LNCaP clone FGC (cell line): ENCODE measurements at regions not wholly inside any gene's neighbourhood (a gene's known extent, or its start where the extent isn't known, plus 50 kb on each side); places are given as distances from the start of the nearest gene placed in this dataset.

Experiments
- DNase-seq: peaks from one replicate; pipeline ENCODE4 v3.0.0-alpha.2; 2011; ENCODE audit warnings: low read depth
- H3K4me3 ChIP-seq: 2 replicates; pipeline ENCODE4 v1.5.1; 2011; ENCODE audit warnings: mild to moderate bottlenecking, low read depth, low read length, control low read depth
- TF ChIP-seq, protein P1 (sequence below): IDR thresholded peaks from 2 replicates; pipeline ENCODE4 v1.5.1; 2012; ENCODE audit warnings: mild to moderate bottlenecking; ENCODE audit not compliant: control insufficient read depth, insufficient read depth; ENCODE audit errors: extremely low read depth

DNA sequence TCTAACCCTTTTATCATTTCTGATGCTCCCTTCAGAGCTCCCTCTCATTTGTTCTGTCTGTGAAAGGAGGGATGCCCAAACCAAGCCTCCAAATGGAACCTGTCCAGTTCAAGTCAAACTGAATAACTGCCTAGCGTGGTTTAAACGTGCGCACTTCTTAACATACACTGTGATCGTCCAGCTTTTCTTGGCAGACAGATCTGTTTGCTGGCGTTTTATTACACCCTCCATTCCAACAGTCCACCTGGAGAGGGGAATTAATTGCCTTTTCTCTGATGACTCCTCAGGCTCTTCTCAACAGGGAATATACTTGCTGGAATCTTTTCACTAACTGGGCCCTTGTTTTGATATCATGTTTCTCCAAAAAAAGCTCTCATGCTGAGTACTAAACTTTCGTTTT, 379.2 kb upstream of the POU3F3 start:
- DNase-seq = peak; percentile 42
- no peak overlapping the region for H3K4me3 ChIP-seq
- TF ChIP-seq, protein P1, sequence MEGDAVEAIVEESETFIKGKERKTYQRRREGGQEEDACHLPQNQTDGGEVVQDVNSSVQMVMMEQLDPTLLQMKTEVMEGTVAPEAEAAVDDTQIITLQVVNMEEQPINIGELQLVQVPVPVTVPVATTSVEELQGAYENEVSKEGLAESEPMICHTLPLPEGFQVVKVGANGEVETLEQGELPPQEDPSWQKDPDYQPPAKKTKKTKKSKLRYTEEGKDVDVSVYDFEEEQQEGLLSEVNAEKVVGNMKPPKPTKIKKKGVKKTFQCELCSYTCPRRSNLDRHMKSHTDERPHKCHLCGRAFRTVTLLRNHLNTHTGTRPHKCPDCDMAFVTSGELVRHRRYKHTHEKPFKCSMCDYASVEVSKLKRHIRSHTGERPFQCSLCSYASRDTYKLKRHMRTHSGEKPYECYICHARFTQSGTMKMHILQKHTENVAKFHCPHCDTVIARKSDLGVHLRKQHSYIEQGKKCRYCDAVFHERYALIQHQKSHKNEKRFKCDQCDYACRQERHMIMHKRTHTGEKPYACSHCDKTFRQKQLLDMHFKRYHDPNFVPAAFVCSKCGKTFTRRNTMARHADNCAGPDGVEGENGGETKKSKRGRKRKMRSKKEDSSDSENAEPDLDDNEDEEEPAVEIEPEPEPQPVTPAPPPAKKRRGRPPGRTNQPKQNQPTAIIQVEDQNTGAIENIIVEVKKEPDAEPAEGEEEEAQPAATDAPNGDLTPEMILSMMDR = no peak

DNA sequence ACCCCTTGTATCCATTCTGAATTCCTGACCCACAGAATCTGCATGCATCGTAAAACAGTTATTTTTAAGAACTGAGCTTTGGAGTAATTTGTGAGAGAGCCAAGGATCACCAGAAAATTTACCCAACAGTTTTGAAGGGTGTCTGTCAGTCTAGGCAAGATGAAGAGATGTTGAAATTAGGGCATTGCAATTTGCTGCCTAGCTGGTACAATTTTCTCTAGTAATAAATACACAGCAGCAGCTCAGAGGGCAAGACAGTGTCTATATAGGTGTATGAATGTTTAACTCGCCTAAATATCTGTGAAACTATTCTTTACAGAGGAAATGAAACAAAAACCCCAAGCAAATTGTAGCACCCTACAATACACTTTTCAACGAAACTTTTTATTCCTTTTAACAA, 377.8 kb upstream of the POU3F3 start:
- TF ChIP-seq, protein P1 = no peak
- no peak for DNase-seq

DNA sequence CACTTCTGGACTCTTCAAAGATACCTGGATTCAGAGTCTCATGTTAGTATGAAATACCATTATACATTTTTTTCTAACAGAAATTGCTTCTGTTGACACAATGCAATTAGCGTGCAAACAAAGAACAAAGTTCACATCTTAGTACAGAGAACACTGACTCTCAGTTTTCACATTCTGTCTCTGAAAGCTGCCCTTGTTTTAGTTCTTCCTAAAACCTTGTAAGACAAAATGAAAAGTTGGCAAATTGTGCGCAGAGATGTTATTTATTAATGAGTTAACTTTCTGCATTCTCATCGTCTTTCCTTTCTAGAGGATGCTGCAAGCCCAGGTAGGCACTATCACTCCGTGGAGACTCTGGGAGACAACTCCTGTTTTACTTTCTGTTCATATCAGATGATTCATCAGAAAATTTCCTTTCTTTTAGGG, 377.3 kb upstream of the POU3F3 start:
- TF ChIP-seq, protein P1 = no peak
- DNase-seq = no peak
- no peak overlapping the region for H3K4me3 ChIP-seq

More for the DNA sequence above, 377.8 kb upstream of the POU3F3 start:
- H3K4me3 ChIP-seq = no peak overlapping the region

DNA sequence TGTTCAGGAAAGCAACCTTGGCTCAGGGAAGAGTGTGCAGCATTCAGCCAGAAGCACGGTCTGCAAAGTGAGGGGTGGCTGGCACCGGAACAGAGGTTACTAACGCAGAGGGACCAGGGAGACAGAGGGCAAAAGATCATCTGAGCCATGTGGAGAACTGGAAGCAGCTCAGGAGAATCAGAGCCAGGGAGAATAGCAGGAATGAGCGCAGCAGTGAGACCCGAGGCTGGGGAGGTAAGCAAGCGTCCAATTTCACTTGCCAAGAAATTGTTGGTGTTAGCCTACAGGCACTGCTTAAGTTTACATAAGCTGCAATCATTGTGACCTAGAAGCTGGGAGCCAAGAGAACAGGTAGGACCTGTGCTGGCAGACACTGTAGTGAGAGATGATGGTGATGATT, 372.6 kb upstream of the POU3F3 start:
- H3K4me3 ChIP-seq = no peak overlapping the region
- TF ChIP-seq, protein P1 = no peak
- peak; percentile 73 for DNase-seq

DNA sequence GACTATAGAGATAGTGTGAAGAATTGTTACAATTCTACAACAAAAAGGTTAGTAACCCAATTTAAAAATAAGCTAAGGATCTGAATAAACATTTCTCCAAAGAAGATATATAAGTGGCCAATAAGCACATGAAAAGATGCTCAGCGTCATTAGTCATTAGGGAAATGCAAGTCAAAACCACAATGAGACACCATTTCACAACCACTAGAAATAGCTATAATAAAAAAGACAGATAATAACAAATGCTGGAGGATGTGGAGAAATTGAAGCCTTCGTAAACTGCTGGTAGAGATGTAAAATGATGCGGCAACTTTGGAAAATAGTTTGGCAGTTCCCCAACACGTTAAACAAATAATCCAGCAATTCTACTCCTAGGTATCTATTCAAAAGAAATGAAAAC, 366.5 kb upstream of the POU3F3 start:
- TF ChIP-seq, protein P1 = no peak
- H3K4me3 ChIP-seq = no peak overlapping the region
- DNase-seq = no peak

DNA sequence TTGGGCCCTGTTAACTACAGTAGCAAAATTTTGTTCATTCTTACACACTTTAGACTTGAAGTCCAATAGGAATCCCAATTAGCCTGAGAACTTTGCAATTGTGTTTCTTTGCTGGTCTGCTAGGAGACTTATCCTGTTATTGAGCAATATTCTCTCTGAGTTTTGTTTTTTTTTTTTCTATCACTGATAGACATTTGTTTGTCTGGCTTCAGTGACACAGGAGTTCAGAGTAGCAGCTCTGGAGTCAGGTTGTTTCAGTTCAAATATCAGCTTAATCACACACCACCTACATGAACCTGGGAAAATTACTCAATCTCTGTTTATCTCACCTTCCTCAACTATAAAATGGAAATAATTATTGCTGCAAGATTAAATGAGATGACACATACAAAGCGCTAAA, 360.2 kb upstream of the POU3F3 start:
- no peak overlapping the region for H3K4me3 ChIP-seq
- TF ChIP-seq, protein P1 = no peak
- no peak for DNase-seq

DNA sequence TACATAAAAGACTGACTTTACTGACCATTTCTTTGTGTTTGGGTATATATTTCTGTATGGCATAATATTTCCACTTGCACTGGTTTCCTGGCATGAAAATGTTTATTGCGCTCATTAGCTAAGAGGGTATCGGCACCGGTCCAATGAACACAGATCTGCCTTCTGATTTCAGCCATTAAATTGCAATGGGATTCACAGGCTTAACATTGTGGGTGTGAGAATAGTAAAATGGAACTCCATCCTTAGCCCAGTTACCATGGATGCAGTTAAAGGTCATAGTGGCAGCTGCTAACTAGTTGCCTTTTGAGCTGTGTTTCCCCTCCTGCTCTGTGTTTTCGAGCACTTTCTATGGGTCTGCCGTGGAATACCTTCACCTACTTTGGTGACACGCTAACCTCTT, 352.6 kb upstream of the POU3F3 start:
- TF ChIP-seq, protein P1 = no peak
- no peak for DNase-seq
- H3K4me3 ChIP-seq = no peak overlapping the region
